ENCODE measurements at regions not wholly inside any gene's neighbourhood (a gene's known extent, or its start where the extent isn't known, plus 50 kb on each side); places are given as distances from the start of the nearest gene placed in this dataset.

DNA sequence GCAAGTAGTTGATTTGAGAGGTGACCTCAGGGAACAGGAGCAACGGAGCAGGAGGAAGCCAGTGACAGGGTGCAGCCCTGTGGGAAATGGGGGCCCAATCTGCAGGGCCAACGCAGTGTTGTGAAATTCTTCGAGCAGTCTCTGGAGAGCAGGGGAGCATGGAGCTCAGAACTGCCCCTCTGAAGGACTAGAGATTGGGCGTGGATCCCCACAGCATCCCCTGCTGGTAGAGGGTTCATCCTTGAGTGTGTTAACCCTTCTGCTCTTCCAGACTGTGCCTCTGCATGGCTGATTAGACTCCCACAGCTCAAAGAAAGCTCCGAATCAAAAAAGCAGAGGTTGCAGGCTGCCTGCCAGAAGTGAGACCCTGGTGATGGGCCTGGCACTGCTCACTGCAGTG lies 77.9 kb upstream of the UQCRFS1 start:
- intact Hi-C loops (cut with micrococcal nuclease): no loop called here

DNA sequence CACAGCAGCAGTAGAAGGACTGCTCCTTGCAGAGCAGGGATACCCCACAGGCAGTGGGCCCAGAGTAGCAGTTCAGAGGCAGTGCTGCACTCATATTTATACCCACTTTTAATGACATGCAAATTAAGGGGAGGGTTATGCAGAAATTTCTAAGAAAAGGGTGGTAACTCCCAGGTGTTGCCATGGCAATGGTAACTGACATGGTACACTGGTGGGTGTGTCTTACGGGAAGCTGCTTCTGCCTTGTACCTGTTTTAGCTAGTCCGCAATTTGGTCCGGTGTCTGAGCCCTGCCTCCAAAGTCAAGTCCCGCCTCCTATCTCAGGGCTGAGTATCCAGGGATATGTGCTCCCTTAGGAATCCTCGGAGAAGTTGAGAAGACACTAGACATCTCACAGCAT lies 79.2 kb upstream of the UQCRFS1 start:
- intact Hi-C loops (cut with micrococcal nuclease): no loop called here

DNA sequence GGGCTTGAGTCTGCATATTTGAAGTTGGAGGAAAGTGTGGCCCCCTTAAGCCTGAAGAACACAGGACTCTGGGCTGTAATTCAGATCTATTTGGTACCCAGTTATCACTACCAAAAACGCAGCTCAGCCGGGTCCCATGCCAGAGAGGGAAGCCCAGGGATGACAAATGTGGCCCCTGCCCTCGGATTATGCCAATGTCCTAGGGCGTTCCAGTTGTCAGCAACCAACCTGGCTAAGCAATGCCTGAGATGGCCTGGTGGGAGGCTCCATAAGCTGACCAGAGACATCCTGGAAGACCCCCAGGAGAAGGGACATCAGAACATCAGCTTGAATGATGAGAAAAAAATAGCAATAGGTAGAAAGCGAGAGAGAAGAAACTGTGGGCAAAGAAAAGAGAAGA lies 79.6 kb upstream of the UQCRFS1 start:
- intact Hi-C loops (cut with micrococcal nuclease): no loop called here

DNA sequence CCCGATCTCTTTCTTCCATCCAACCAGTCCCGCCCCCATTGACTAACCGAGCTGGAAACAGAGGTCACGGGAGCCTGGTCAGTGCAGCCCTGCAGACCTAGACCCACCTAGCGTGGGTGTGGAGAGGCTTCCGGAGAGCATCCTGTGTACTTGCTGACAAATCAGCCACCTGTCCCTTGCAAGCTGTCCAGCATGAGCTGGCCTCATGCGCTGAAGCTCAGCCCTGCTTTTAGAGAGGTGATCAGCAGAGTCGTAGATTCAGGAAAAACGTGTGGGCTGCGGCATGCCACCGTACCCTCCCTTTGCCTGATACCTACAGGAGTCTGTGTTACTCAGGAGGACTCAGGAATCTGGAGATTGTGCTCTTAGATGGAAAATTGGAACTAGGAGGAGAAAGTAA lies 80.3 kb upstream of the UQCRFS1 start:
- intact Hi-C loops (cut with micrococcal nuclease): no loop called here

DNA sequence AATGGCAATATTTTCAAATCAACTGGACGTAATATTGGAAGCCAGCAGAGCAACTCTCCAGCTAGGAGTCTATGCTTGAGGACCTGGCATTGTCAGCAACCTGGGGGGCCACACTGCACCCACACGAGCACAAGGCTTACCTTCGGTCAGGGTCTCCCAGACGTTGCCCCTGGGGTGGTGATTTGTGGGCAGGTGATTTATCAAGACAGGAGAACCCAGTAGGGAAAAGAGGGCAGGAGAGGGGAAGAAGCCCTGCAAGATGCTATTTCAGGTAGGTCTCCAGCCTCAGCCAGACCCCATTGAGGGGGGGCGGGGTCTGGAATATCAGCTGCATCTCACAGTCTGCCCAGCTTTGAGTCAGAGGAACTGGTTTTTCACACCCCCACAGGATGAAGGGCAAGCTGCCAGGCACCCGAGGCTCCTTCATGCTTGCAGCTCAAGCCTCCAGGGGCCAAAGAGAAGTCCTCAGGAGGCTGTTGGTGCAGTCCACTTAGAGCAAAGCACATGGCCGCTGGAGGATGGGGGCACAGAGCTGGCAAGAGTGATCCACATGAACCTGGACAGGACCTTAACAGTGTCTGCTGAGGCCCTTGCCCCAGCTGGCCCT lies 80.9 kb upstream of the UQCRFS1 start:
- intact Hi-C loops (cut with micrococcal nuclease): no loop called here

DNA sequence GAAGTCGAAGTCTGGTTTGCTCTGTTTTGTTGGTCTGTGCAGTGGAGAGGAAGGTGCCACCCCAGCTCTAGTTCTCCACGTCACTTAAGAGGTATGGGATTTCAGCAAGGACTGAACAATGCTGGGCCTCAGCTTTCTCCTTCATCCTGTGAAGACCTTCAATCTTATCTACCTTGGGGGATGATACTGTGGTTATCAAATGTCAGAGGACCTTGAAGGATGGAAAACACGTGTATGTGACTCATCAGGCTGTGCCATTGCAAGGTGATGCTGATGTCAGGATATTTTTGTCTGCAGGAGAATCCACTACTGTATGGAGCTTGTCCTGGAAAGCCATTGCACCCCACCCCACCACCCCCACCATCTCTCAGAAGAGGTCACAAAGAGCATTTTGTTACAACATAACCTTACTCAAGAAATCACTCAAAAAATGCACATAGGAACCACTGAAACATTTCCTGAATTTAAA lies 81.4 kb upstream of the UQCRFS1 start:
- intact Hi-C loops (cut with micrococcal nuclease): no loop called here

DNA sequence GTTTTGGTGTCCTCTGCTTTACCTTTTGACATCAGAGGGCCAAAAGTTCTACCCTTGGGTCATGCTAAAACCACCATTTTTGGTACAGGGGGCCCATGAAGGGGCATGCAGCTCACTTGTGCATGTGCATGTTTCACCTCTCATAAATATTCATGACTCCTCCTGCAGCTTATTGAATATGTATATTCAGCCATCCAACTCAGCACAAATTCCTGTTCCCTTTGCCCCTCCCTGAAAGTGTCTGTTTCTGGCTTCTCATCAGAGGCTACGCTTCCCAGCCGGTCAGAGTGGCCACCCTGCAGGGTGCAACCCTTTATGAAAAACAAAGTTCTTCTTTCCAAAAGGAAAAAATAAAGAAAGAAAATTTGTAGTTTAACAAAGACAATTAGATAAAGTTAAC lies 82.3 kb upstream of the UQCRFS1 start:
- intact Hi-C loops (cut with micrococcal nuclease): no loop called here

DNA sequence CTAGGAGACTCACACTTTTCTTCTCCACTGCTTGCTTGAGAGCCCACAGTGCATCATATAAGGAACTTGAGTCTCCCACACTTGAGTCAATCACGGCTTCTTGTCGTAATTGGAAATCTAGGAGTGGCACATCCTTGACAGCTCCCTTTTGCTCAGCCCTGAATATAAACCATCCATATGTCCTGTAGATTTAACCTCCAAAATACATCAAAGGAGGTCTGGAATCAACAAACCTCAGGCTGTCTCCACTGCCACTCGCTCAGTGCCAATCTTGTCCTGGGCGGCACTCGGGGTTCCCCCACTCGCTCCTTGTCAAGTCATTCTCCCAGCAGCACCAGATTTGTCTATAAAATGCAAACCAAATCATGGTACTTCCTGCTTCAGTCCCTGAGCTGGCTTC lies 84.4 kb upstream of the UQCRFS1 start:
- intact Hi-C loops (cut with micrococcal nuclease): no loop called here

DNA sequence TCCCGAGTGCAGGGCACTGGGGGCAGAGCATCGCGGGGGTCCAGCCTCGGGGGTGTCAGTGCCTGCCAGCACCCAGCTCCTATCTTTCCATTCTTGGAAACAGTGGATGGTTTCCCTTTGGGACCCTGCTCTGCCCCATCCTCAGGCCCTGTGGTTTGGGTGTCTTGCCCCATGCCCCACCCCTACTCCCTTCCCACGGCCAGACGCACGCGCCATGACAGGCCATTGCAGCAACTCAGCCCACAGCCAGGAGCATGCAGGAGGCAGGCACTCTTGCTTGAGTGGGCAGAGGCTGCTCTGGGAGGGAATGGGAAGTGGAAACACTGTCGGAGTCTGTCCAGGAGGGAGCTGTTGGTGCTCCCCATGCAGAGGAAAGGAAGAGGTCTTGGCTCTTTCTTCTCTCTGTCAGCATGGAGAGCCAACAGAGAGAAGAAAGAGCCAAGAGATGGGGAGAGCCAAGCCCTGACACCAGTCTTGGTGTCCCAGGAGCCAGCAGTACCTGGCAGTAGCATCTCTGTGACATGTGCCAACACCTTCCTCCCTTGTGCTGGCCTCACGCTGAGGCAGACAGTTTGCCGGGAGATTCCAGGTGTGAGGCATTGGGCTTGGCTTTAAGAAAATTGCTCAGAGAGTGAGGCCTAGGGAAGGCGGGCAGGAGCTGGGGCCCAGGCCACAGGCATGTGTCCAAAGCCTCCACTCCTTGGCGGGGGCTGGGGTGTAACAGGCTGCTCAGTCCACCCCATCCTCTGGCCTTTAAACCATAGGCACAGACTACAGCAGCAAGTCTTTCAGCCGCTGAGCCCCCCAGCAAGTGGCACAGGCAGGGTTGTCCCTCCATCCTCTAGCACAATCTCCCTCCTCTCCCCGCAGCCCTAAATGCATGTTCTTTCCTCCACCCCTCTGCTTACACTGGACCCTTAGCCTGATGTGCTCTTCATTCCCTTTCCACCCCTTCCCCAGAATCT lies 86.7 kb upstream of the UQCRFS1 start:
- intact Hi-C loops (cut with micrococcal nuclease): no loop called here

DNA sequence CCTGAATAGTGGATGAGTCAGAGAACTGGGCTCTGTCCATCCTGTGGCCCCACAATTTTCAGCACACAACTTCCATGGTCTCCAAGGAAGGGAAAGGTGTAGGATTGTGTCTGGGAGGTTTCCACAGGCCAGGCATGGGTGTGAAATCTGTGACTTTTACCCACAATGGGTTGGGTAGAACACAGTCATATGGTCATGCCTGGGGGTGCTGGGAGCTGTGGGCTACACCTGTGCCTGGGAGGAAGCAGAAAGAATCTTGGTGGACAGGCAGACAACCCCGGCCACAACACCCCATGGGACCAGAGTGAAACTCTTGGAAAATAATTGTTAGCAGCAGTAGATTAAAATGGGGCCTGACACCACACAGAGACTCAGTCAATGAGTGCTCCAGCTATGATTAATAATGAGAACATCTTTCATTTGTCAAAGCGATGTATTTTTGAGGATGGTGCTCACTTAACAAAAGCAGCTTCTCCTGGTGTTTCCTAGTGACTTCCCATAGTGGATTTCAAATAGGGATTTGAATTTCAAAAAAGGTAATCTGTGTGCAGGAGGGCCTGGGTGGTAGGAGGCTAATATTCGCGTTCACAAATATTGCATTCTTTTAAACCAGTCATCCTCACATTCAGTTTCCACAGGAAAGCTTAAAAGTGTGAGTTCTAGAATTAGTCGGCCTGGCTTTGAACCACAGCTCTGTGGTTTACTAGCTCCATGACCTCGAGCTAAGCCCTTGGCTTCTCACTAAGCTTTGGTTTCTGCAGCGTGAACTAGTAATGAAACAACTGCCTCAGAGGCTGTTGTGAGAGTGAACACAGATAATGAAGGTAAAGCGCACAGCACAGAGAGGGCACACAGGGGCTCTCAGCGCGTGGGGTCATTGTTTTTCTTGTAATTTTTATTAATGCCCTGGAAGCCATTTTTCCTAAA lies 89.3 kb upstream of the UQCRFS1 start:
- intact Hi-C loops (cut with micrococcal nuclease): no loop called here

DNA sequence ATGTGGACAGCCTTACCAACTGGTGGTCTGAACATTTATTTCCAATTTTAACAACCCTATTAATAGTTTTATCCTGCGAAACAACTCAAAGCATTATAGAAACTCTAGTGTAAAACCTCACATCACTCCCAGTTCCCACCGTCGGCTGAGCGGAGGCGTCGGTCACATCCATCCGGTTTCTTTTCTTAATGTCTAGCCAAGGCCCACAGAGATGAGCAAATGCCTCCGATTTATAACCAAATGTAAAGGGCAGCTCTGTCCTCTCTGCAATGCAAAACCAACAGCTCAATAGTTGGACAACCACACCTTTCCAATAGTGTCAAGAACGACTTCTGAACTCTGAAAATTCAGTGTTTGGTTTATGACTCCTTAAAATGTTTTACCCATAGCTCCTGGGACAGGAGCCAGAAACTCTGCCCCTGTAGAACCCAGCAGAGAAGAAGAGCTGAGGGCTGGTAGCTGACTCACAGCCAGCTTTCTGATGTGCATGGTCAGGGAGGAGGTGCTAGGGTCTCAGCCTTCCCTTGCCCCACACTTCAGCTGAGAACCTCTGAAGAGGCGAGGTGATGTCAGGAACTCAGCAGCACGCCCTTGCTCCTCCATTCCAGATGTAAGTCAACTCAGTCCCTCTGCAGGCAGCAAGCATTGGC lies 90.2 kb upstream of the UQCRFS1 start:
- intact Hi-C loops (cut with micrococcal nuclease): no loop called here

DNA sequence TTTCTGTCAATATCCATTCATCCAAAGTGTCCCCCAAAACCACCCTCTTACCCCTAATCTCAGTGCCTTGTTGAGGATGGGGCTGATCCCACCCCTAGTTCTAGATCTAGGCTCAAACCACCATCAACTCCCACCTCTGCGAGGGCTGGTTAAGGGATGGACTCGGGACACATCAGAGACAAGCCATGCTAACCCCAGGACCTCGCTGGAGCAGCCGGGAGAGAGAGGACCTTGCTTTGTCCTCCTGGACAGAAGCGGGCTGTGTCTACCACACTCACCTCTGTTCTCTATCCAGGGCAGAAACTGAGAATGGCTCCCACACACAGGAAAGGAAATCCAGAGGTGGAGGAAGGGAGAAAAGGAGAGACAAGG lies 90.8 kb upstream of the UQCRFS1 start:
- intact Hi-C loops (cut with micrococcal nuclease): no loop called here

DNA sequence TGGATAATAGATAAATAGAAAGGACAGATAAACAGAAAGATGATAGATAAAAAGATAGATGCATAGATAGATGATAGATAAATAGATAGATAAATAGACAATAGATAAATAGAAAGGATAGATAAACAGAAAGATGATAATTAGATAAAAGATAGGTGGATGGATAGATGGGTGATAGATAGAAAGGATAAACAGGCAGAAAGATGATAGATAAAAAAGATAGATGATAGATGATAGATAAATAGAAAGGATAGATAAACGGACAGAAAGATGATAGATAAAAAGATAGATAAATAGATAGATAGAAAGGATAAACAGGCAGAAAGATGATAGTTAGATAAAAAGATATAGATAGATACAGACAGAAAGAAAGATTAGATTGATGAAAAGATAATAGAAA lies 92.3 kb upstream of the UQCRFS1 start:
- intact Hi-C loops (cut with micrococcal nuclease): no loop called here

DNA sequence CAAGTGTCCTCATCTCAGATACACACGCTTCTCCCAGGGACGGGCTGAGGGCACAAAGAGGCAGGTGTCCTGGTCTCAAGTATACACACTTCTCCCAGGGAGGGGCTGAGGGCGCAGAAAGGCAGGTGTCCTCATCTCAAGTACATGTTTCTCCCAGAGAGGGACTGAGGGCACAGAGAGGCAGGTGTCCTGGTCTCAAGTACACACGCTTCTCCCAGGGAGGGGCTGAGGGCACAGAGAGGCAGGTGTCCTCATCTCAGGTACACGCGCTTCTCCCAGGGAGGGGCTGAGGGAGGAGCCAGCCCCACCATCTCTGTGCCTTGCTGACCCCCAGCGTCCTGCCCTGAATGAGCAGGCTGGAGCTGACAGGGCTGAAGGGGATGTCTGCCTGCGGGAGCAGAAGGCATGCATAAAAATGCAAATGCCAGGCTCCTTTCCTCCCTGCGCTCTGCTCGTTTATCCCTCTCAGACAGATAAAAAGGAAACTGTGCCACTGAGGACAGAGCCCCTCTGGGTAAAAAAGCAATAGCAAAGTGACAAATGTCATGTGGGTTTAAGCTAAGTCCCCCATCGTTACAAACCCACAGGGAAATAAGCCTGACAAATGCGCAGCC lies 96.1 kb upstream of the UQCRFS1 start:
- intact Hi-C loops (cut with micrococcal nuclease): no loop called here

DNA sequence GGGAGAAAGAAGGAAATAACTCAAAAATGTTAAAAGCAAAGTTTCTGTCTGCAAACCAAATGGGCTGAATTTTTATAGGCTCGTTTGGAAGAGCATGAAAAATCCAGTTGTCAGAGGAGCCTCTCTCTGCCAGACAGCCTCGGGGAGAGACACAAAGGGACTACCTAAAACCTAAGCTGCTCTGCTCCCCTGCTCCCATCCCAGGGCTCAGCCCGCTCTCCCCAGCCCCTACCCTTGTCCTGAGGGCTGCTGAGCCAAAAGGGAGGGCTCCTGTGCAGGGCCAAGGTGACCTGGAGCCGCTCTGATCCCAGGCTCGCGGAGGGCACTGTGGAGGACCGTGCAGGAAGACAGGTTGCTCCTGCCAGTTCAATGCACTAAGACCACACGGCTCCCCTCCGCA lies 96.7 kb upstream of the UQCRFS1 start:
- intact Hi-C loops (cut with micrococcal nuclease): no loop called here

DNA sequence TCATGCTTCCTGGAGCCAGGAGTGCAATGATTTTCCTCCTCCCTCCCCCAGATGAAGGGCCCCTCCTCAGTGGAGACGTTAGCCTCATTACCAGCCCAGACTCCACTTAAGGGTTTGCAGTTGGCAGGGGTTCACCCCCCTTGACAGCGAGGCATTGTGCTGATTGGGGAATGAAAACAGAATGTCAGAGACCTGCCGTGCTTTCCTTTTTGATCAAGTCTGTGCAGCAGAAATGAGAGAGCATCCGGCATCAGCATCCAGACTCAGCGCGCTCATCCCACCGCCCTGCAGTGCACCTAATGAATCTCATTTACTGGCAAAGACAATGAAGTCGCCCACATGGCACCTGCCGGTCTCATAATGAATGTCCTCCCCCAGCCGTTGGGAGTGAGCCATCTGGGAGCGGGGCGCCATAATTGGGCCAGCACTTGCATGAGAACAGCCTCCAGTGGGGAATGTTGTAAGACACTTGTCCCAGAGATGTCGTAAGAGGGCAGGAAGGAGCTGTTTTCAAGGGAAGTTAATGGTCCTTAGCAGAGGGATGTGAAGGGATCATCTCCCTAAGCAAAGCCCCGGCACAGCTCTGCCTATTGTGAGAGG lies 98.3 kb upstream of the UQCRFS1 start:
- intact Hi-C loops (cut with micrococcal nuclease): no loop called here

DNA sequence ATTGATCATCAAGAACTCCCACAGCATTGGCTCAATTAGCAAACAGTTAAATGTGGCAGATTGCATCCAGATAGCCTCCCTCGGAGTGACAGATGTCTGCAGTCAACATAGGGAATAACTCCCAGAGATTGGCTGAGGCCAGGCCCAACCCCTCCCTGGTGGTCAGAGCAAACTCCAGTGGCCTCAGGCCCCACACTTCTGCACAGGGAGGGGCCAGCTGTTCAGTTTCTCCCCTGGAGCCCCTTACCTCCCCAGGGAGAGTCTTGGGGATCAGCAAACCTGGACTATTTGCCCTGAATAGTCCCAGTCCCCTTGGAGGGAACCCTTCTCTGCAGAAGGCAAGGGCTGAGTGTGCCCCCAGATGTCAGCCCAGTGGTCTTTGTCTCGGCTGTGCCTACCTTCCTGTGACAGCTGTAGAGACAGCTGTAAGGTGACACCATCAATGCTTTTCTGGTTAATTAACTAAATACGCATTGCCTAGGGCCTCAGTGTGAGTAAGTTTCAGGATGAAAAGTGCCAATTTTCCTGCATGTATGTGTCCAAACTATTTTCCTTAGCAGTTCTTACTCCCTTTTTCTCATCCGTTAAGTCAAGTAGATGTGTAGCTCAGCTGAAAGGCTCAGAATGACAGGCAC lies 102.7 kb upstream of the UQCRFS1 start:
- intact Hi-C loops (cut with micrococcal nuclease): no loop called here

DNA sequence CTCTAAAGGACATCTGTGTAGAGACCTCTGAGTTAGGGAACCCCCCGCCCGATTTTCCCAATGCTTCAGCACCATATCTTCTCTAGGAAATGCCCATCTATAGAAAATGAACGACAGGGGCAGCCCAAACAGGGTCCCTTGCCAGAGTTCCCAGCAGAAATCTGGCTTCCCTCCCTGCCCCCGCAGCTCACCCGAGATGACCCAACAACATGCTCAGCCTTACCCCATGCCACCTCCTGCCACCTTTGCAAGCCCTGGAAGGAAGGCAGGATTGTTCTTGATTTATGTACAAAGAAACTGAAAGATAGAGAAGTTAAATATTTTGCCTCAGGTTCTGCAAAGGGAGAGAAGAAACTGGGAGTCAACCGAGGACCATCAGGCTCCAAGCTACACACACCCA lies 105.6 kb upstream of the UQCRFS1 start:
- intact Hi-C loops (cut with micrococcal nuclease): no loop called here

DNA sequence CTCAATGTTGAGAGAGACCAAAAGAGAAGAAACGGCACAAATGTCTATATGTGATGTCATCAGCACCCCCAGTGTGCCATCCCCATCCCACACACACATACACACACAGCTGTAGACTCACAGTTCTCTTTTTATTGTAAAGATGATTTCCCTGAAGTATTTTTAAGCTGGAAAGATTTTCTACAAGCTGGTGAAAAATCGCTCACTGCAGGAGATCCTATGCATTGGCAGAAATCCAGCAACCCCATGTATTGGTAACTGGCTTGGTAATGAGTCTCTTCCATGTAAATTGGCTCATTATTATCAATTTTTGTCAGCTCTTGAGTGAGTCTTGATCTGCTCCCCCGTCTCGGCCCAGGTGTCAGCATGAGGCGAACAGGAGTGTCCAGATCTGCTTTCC lies 107.1 kb upstream of the UQCRFS1 start:
- intact Hi-C loops (cut with micrococcal nuclease): no loop called here

DNA sequence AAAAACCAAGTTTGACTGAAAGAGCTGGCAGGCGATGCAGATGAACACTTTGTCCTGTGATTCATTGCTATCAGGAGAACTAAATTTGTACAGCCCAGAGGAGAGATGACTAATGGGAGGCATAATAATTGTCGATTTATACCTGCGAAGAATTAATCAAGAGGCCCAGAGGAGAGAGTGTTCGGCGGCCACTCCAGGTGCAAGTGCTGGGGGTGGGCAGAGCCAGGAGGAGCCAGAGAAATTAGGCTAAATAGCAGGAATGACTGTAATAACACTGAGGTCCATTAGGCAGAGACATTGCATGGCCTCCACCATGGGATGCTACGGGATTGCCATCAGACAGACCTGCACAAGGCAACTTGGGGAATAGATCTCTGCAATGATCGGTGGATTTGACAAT lies 107.7 kb upstream of the UQCRFS1 start:
- intact Hi-C loops (cut with micrococcal nuclease): no loop called here

All from T-helper 2 cell treated with Interferon-gamma antibody and Interleukin-4, amounts not matched to agents 100 ng/mL and 5 ng/mL, for 36 hours (primary cell).